GM18502 (cell line): ENCODE measurements at regions not wholly inside any gene's neighbourhood (a gene's known extent, or its start where the extent isn't known, plus 50 kb on each side); places are given as distances from the start of the nearest gene placed in this dataset.
A peak's percentile ranks its signal among the peaks of the same experiment; 100 is the strongest.

Experiments used
- ATAC-seq: cut with Tn5 transposase; IDR thresholded peaks from one replicate; pipeline ENCODE4 v1.9.1; 2021; ENCODE audit warnings: mild to moderate bottlenecking; ENCODE audit not compliant: unreplicated experiment, poor library complexity

DNA sequence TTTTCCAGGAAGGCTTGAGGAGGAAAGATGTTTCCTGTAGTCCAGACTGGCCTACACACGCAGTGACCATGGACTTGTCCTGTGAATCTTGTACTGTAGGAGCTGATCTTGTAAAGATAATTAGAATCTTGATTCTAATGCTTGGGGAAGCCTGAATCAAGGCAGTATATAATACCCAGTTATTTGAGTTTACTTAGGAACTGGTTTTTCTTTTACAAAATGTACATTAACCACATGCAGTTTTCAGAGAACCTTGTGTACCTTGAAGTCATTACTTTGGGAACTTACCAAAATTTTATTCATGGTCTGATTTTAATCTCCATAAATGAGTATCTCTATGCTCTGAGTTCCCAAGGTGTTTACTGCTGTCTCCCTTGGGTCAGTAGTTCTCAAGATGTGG lies 439.9 kb upstream of the AZI2 start:
- no peak for ATAC-seq

DNA sequence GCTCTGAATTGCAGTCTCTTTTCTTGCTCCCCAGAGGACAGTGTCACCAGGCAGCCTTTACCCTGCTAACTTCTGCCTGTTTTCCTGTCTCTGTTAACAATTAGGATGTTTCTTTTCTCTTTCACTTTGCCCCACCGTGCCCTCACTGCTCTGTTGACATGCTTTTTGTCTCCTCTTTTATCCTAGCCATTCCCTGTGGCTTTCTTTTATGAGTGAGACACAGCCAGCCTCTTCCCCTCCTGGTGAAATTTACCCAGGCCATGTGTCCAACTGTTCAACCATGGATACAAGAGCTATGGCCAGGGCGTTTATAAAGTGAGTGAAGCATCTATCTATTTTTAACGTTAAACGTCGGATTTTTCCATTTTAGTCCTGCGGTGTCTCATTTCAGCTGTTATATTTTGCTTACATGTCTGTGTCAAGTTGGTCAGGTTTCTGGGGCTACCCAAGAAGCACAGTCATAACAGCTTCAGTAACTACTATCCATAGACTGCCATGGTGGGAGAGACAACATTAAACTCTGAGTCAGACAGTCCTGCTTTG lies 443.2 kb upstream of the AZI2 start:
- no peak for ATAC-seq

DNA sequence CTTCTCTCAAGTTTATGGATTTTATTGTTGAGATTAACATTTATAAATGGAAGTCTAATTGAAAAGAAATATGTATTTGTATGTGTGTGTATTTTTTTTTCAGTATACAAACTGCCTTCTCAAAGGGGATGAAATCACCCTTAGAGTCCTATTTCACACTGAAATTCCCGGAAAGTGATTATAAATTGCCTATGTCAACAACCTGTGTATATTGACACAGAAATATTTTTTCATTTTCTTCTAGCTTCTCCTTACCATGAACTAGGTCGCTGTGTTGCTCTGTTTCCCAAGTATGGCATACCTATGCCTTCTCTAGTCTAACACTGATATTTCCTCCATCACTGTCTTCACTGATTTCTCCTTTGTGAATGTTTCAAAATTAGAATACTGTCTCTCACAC lies 444.0 kb upstream of the AZI2 start:
- no peak for ATAC-seq

DNA sequence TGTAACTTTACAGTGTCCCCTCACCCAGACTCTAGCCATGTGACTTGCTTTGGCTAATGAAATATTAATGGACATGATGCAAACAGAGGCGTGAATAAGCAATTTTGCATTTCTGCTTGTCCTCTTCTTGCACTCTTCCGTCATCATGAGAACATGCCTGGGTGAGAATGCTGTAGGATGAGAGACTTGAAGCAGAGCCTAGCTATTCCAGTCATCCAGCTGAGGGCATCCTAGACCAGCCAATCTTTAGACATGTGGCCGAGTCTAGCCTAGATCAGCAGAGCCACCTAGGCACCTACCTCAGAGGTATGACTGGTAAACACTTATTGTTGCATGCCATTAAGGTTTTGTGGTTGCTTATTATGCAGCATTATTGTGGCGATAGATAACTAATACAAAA lies 450.5 kb upstream of the AZI2 start:
- no peak for ATAC-seq

DNA sequence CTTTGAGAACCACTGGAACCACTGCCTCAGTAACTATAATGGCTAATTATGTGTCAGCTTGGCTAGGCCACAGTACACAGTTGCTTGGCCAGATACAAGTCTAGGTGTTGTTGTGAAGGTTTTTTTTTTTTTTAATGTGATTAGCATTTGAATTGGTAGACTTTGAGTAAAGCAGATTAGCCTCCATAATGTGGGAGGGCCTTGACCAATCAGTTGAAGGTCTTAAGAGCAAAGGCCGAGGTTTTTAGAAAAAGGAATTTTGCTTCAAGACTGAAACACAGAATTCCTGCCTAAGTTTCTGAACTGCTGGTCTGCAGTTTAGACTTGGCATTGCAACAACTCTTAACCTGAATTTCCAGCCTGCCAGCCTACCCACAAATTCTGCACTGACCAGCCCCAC lies 451.6 kb upstream of the AZI2 start:
- ATAC-seq, result no peak

DNA sequence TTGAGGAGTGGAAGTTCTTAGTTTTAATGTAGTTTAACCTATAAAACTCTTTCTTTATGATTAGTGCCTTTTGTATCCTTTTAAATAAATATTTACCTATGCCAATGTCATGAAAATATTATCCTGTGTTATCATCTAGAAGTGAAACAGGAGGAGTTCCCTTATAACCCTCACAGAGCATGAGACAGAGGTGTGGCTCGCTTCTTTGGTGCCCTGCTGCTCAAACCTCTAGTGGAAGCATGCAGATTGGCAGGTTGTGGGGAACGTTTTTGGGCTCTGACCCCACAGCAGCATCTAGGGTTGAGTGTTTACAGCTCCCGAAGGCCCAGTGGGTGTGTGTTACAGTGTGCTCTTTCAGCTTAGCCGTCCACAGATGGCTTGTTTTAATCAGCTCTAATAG lies 459.4 kb upstream of the AZI2 start:
- no peak for ATAC-seq

DNA sequence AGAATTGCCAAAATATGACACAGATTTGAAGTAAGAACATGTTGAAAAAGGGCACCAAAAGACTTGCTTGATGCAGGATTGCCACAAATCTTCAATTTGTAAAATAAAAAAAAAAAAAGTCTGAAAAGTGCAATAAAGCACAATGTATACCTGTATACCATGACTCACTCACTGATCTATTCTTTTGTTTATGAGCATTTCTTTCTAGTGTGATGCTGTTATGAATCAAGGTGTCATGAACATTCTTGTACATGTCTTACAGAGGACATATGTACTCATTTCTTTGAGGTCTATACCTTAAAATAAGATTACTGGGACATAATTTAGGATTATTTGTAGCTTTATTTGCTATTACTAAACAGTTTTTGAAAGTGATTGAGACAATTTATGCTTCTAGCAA lies 464.9 kb upstream of the RBMS3 start:
- ATAC-seq, result no peak

DNA sequence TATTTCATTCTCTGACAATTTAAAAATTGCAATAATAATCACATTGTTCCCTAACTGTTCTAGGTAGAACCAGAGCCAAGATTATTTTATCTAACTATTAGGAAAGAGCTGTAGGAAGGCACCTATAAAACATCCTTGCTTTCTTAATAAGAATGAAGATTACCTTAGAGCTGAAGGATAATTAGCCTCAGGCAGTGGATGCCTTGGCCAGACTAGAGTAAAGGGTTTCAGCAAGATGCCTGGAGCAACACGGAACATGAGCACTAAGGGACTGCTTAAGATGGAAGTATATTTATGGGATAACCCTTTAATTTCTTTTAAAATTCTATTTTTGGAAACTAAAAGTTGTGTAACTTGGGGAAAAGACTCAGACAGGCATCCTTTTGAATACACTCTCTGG lies 456.6 kb upstream of the RBMS3 start:
- no peak for ATAC-seq

DNA sequence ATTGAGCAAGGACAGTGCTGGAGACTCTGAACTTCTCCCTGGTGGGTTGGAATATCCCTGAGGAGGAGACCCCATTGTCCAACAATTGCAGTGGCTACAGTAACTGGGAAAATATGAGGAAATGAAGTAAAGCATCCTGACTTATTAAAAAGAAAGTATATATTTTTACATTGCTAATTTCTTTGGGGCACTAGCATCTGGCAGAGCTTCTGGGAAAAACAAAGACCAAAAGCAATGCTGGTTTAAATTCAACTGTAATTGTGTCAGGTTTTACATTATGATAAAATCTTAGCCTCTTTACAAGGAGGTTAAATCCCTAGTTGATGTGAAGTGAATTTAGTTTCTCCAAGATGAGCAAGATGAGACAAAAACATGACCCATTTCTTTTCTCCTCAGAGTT lies 454.0 kb upstream of the RBMS3 start:
- ATAC-seq, result no peak

DNA sequence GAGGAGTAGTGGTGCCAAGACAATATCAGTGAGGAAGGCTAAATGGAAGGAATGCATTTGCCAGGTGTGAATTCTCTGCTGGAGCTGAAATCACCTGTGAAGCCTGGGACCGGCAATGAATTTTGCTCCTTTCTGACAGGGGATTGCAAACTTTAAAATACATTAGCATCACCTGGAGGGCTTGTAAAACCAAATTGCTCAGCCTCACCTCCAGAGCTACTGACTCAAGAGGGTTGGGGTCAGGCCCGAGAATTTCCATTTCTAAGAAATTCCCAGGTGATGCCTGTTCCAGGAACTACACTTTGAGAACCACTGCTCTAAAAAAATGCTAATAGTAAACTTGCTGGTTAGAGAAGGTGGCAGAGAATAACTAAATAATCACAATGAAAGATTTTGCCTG lies 445.6 kb upstream of the RBMS3 start:
- no peak for ATAC-seq

DNA sequence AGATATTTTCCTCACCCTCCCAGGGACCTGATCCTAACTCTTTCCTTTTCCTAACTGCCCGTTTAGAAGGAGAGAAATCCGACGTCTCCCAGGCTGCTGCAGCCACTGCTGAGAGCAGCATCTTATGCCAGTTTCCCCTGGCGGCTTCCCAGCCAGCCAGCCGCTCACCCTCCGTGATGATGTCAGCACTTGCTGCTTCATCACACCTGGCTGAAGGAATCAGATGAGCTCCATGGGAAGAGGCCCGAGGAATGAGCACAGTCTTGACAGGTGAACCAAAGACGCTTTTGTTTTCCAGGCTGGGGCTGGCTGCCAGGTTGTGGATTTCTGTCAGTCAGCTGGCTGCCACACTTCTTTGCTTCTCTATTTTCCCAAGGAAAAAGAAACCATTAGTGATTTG lies 445.1 kb upstream of the RBMS3 start:
- no peak for ATAC-seq

DNA sequence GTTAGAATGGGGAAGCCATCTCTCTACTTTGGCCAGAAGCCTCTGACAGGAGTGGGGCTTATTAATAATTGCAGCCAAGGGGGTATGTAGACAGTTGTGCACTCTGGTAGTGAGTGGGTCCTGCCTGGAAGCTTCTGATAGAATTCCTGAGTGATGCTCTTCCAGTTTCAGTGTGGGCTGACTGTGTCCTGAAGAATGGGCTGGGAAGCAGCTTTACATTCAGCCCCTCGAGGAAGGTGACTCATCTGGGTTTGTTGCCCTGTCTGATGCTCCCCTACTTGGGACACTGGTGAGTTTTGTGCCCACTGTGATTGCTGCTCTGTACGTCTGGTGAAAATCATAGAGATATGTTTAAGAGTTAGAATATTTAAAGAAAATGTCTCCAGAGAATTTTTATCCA lies 444.7 kb upstream of the RBMS3 start:
- ATAC-seq, result no peak

DNA sequence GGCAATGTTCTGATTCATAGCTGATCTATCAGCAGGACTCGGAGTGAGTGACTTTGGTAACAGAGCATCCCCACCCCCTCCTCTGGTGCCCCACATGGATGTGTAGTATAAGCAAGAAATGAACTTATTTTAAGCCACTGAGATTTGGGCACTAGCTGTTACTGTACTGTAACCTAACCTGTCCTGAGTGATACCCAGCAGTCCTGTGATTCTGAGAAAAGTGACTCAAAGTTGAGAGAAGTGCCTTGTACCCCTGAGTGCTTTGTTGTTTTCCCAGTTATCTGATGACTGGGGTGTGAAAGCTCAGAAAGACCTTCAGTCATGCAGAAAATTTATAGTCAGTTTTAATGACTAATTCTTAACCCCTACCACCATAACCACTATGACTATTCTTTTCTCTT lies 439.9 kb upstream of the RBMS3 start:
- ATAC-seq, result peak; percentile 77

DNA sequence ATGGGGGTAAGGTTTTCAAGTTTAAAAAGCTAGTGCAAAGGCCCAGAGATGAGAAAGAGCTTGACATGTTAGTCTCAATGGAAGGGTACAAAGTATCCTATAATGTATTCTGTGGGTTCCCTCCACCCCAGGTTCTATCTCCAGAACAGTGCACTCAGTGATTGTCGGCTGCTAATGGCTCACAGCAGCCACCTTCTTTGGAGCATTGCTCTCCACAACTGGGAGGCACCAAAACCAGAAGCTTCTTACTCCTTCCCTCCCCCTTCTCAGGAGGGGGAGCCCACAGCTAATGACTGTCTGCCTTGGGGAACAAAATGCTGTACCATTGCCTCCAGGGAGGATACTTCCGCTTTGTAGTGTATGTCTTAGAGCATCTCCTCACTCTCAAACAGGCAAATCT lies 439.4 kb upstream of the RBMS3 start:
- ATAC-seq, result peak; percentile 17

DNA sequence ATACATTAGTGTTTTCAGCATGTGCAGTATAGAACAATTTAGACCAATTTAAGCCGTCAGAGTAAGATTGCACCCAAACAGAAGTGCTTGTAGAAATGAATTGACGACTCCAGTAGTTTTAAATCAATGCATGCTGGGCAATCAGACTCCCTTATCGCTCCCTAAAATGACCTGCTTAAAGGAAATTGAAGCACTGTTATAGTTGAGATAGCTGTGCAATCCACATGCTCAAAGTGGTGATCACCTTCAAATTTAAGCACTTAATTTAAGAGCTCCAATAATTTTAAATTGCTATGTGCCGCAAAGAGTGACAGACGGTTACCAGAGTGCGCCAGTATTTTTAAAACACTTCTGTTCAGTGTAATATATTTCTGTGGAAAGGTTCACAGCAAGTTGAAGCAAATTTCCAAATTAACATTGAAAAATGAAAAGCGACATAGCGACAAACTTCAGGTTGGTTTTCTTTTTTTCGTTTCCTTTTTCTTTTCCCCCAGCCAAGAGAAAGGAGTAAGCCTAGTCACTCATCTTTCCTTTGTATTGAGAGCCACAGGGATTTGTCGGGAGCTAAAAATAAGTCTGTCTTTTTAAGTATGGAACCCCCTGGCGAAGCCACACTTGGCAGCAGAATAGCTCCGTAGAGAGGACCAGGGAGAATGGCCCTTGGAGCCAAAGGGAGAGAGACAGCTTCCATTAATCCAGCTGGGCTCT lies 436.4 kb upstream of the RBMS3 start:
- ATAC-seq, result no peak

DNA sequence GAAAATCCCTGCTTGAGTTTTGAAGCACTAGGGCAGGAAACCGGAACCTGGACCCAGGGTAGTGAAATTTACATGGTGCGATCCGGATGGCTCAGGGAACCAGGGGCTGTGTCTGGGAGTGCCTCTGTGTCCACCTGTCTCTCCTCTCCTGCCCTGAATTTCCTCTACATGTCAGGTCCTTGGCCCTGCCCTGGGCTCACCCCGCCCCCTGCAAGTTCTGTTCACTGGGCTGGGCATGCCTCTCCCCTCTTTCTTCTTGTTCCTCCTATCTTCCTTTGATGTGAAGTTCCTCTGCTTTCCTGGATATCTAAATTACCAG lies 435.9 kb upstream of the RBMS3 start:
- no peak for ATAC-seq

DNA sequence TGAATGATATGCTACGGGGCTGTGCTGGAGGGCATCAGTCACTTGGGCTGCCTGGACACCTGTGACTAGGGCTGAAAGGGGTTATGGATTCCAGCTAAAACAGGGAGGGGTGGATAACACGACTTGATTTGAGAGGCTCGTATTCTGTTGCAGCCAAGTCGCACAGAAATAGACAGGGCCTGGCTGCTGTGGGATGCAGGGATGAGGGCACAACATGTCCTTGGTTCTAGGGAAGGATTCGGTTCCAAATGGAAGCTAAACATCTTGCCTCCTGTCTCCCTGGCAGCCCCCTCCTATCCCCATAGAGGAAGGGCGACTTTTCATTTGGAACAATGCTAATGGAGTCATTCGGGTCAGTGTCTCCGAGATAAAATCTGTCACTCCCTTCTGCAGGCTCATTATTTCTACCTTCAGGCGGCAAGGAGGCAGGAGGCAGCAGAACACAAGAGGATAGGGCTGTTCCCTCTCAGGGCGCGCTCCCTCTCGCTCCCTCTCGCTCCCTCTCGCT lies 433.8 kb upstream of the RBMS3 start:
- no peak for ATAC-seq

DNA sequence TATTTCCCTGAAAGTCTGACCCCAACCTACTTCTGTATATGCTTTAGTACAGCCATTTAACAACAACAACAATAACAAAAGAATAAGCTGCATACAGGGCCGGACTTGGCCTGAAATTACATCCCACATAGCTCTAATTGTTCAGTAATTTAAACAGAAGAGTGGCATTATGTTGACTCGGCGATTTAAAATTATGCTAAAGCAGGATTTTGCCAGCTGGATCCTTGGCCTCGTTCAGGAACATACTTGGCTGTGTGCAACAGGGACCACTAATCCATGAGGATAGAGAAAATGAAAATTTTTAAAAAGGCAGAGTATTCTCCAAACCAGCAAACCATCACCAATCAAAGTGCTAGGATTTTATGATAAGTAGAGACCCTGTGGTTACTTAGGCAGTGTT lies 433.1 kb upstream of the RBMS3 start:
- ATAC-seq, result no peak

DNA sequence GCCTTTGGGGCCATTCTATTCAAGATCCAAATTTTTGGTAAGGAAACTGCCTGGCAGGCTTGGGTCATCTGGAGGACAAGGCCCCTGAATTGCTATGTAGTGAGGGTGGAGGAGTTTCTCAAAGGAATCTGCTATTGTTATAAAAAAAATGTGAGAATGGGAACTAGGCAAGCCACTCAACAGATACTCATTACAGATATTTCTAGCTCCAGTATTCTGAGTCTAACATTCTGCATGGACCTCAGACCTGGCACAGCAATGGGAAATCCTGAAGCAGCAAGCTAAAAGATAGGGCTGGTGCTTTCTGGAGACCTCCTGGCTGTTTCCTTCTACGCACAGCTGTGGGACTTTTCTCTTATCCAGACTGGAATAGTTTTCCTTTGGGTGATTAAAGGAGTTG lies 430.7 kb upstream of the RBMS3 start:
- ATAC-seq, result no peak

DNA sequence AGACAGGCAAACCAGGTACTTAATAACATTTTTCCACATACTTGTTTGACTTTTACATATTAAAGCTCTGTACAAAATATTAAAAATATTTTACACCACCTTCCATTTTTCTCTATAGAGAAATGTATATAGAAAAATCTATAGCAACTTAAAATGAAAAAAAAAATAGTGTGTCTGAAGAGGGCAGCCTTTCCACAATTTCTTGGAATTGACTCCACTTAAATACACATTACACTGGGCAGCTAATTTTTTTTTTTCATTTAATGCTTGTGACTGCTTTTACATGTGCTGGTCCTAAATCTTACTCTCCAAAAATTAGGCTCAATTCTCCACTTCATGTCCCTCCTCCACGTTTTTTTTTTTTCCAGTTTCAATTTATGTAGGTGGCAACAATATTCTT lies 427.0 kb upstream of the RBMS3 start:
- ATAC-seq, result no peak

DNA sequence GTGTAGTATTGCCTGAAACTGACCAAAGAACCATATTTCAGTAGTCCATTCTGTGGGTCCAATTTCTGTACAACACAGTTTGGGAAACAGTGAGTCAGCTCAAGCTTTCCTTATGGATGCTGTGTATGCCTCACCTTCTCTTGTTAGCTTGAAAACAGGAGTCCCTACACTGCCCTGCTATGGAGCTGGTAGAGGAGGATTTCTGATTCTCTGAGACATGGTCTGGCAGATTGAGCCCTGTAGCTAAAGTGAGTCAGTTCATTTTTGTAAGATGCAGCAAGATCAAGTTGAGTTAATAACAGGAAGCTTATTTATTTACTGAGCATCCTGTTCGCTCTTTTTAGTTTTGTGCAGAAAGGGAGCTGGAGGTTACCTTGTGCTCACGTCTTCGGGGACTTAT lies 424.1 kb upstream of the RBMS3 start:
- ATAC-seq, result no peak

DNA sequence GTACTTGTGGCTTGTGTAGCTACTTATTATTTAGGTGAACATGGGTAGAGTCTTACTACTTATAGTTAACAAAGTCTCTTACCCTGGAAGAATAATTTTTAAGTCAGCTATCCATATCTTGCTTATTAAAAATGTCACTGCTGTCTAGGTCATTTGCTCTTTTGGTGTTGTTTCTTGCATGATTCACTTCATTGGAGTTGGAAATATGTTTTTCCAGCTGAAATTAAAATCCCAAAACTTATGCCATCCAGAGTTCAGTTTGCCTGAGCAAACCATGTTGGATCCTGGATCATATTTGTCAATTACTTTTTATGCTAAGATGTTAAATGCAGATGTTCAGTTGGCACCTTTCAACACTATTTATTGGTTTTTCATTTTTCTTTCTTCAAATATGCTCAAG lies 421.0 kb upstream of the RBMS3 start:
- ATAC-seq, result no peak

DNA sequence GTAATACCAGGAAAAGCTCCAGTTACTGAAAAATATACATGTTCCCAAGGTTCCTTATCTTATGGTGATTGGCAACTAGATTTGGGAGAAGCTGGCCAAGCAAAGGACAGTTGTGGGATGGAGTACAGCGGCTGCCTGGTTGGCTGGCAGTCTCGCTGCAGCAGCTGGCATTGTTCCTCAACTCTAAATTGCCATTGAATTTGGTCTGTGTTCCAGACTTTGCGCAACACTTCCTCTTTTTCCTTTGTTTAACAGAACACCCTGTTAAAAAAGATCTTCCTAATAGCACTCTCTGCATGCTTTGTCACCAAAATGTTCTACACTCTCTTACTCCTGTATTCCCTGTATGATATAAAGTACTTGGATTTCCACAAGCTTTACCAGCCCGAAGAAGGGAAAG lies 420.6 kb upstream of the RBMS3 start:
- no peak for ATAC-seq
